HCT116 (cell line): ENCODE measurements at regions not wholly inside any gene's neighbourhood (a gene's known extent, or its start where the extent isn't known, plus 50 kb on each side); places are given as distances from the start of the nearest gene placed in this dataset.
A peak's percentile ranks its signal among the peaks of the same experiment; 100 is the strongest.

ENCODE experiments used
- ATAC-seq: fragments of 200-7000 bp; cut with Tn5 transposase; 2 replicates; pipeline ENCODE4 v1.9.1; 2020; ENCODE audit warnings: mild to moderate bottlenecking, moderate library complexity
- BruUV-seq: library from RNA; stranded (reverse); fragments of 400-500 nt; replicated peaks from 2 replicates; lab custom pipeline; 2021; lab: Mats Ljungman, UMichigan
- CTCF ChIA-PET: fragments of 300-600 bp; sonication (Branson Sonifier 250); formaldehyde crosslinking; loops from one replicate; lab custom pipeline; 2021; ENCODE audit warnings: antibody characterized with exemption; lab: Charles Lee
- POLR2A ChIA-PET: fragments of 300-600, 350-600 bp; sonication (Branson Sonifier 250); formaldehyde crosslinking; loops from one replicate; lab custom pipeline; 2021; ENCODE audit warnings: antibody characterized with exemption; lab: Charles Lee
- RAD21 ChIA-PET, 2 experiments: fragments of 300-600 bp; sonication (Branson Sonifier 250); formaldehyde crosslinking; loops; one replicate each; lab custom pipeline; 2023; ENCODE audit warnings: low total read pairs in 2 of 2; ENCODE audit not compliant: uncharacterized antibody in 2 of 2, unreplicated experiment in 2 of 2, low non-redundant PET in 1 of 2; lab: Charles Lee
- DNase-seq: peaks from one replicate; pipeline ENCODE4 v3.0.0-alpha.2; 2010; ENCODE audit warnings: low read depth, low spot score
- H2AFZ ChIP-seq: fragments of 200-600 bp; shearing (Covaris generic), sonication (generic); 2 replicates; pipeline ENCODE4 v1.6.1; 2017; ENCODE audit warnings: low read depth, mixed run types, mixed read lengths, antibody characterized with exemption, low read length; ENCODE audit not compliant: poor library complexity, severe bottlenecking
- H3K27ac ChIP-seq: 2 replicates; pipeline ENCODE4 v1.5.1; 2012; ENCODE audit warnings: low read depth, low read length
- H3K27me3 ChIP-seq: fragments of 200-600 bp; sonication (generic); 2 replicates; pipeline ENCODE4 v1.6.1; 2016; ENCODE audit warnings: mixed run types, low read length, mixed read lengths; ENCODE audit not compliant: insufficient read depth
- H3K36me3 ChIP-seq, 2 experiments: fragments of 200-500 bp in 1 of 2; fragments of 200-600 bp in 1 of 2; sonication (Bioruptor generic) in 1 of 2; sonication (generic) in 1 of 2; 2 replicates each; pipeline versions ENCODE4 v1.5.1 to v1.6.1; 2014 to 2016; ENCODE audit warnings: low read length in 2 of 2, inconsistent platforms in 1 of 2, mixed read lengths in 1 of 2, mixed run types in 1 of 2; ENCODE audit not compliant: insufficient read depth in 2 of 2, control insufficient read depth in 1 of 2
- H3K4me1 ChIP-seq, 2 experiments: fragments of 200-600 bp in 1 of 2; sonication (generic) in 1 of 2; 2 replicates each; pipeline versions ENCODE4 v1.5.1 to v1.6.1; 2012 to 2017; ENCODE audit warnings: low read length in 2 of 2, inconsistent platforms in 1 of 2, mild to moderate bottlenecking in 1 of 2, mixed read lengths in 1 of 2, mixed run types in 1 of 2, moderate library complexity in 1 of 2; ENCODE audit not compliant: insufficient read depth in 2 of 2, control insufficient read depth in 1 of 2
- H3K4me2 ChIP-seq: fragments of 200-600 bp; sonication (generic); 2 replicates; pipeline ENCODE4 v1.6.1; 2017; ENCODE audit warnings: mixed run types, low read length, mixed read lengths
- H3K4me3 ChIP-seq, 2 experiments: fragments of 200-600 bp in 1 of 2; sonication (generic) in 1 of 2; replicated peaks in 1 of 2; 2 replicates each; pipeline ENCODE4 v1.5.1; 2011 to 2016; ENCODE audit warnings: low read length in 2 of 2, control low read depth in 1 of 2, low read depth in 1 of 2, mild to moderate bottlenecking in 1 of 2, mixed read lengths in 1 of 2, mixed run types in 1 of 2
- H3K79me2 ChIP-seq: fragments of 200-600 bp; sonication (generic); 2 replicates; pipeline ENCODE4 v1.6.1; 2017; ENCODE audit warnings: mild to moderate bottlenecking, mixed run types, low read length, moderate library complexity, mixed read lengths; ENCODE audit not compliant: insufficient read depth
- H3K9ac ChIP-seq: fragments of 200-600 bp; sonication (generic); 2 replicates; pipeline ENCODE4 v1.6.1; 2016; ENCODE audit warnings: low read length, mixed read lengths
- H3K9me2 ChIP-seq: fragments of 200-600 bp; sonication (generic), shearing (Covaris generic); 2 replicates; pipeline ENCODE4 v1.6.1; 2017; ENCODE audit warnings: mixed run types, mild to moderate bottlenecking, moderate library complexity; ENCODE audit not compliant: insufficient read depth
- H3K9me3 ChIP-seq, 2 experiments: fragments of 200-500 bp in 1 of 2; fragments of 200-600 bp in 1 of 2; sonication (Bioruptor generic) in 1 of 2; sonication (generic) in 1 of 2; 2 replicates each; pipeline ENCODE4 v1.6.1; 2014 to 2017; ENCODE audit warnings: low read length in 2 of 2, mixed read lengths in 2 of 2, inconsistent platforms in 1 of 2, low read depth in 1 of 2, mild to moderate bottlenecking in 1 of 2, mixed run types in 1 of 2, moderate library complexity in 1 of 2; ENCODE audit not compliant: control insufficient read depth in 1 of 2, insufficient read depth in 1 of 2
- H4K20me1 ChIP-seq: fragments of 200-600 bp; sonication (generic), shearing (Covaris generic); 2 replicates; pipeline ENCODE4 v1.6.1; 2017; ENCODE audit warnings: mixed run types, mild to moderate bottlenecking, moderate library complexity; ENCODE audit not compliant: insufficient read depth
- CBX3 ChIP-seq: IDR thresholded peaks from 2 replicates; pipeline ENCODE4 v1.6.1; 2012; ENCODE audit warnings: low read depth
- CEBPB ChIP-seq: IDR thresholded peaks from 2 replicates; pipeline ENCODE4 v1.6.1; 2012; ENCODE audit warnings: low read depth
- EGR1 ChIP-seq: IDR thresholded peaks from 2 replicates; pipeline ENCODE4 v1.6.1; 2012; ENCODE audit warnings: low read depth
- ELF1 ChIP-seq: IDR thresholded peaks from 2 replicates; pipeline ENCODE4 v1.6.1; 2012; ENCODE audit warnings: low read depth, borderline replicate concordance
- EZH2 ChIP-seq: fragments of 200-600 bp; sonication (generic); IDR thresholded peaks from 2 replicates; pipeline ENCODE4 v1.6.1; 2017; ENCODE audit warnings: antibody characterized with exemption, mixed run types
- EZH2phosphoT487 ChIP-seq: fragments of 200-600 bp; IDR thresholded peaks from 2 replicates; pipeline ENCODE4 v1.6.1; 2018; ENCODE audit warnings: antibody characterized with exemption, borderline replicate concordance
- FOSL1 ChIP-seq: IDR thresholded peaks from 2 replicates; pipeline ENCODE4 v1.6.1; 2012; ENCODE audit warnings: low read depth
- JUND ChIP-seq: IDR thresholded peaks from 2 replicates; pipeline ENCODE4 v1.6.1; 2012
- MAX ChIP-seq: IDR thresholded peaks from 2 replicates; pipeline ENCODE4 v1.6.1; 2012
- POLR2A ChIP-seq: IDR thresholded peaks from 2 replicates; pipeline ENCODE4 v1.7.0; 2011; ENCODE audit warnings: borderline replicate concordance; ENCODE audit not compliant: insufficient read depth, insufficient read length; ENCODE audit errors: extremely low read depth
- POLR2AphosphoS5 ChIP-seq: IDR thresholded peaks from 2 replicates; pipeline ENCODE4 v1.6.1; 2011; ENCODE audit warnings: mild to moderate bottlenecking, low read depth, low read length, moderate library complexity
- REST ChIP-seq: IDR thresholded peaks from 2 replicates; pipeline ENCODE4 v1.6.1; 2012; ENCODE audit warnings: low read depth
- SIN3A ChIP-seq: IDR thresholded peaks from 2 replicates; pipeline ENCODE4 v1.6.1; 2012; ENCODE audit warnings: low read depth
- SP1 ChIP-seq: IDR thresholded peaks from 2 replicates; pipeline ENCODE4 v1.6.1; 2012; ENCODE audit warnings: low read depth
- TCF7L2 ChIP-seq: IDR thresholded peaks from 2 replicates; pipeline ENCODE4 v1.7.0; 2011; ENCODE audit warnings: borderline replicate concordance, inconsistent platforms; ENCODE audit not compliant: insufficient read depth, insufficient read length; ENCODE audit errors: extremely low read depth
- YY1 ChIP-seq: IDR thresholded peaks from 2 replicates; pipeline ENCODE4 v1.6.1; 2011; ENCODE audit warnings: low read length, low read depth, moderate library complexity, mild to moderate bottlenecking; ENCODE audit not compliant: insufficient replicate concordance; ENCODE audit errors: extremely low read depth
- intact Hi-C: fragments of 100-400 bp; cut with micrococcal nuclease; formaldehyde crosslinking; loops from 2 replicates; pipeline ENCODE4 v1.10.0; 2022

- no peak for TF ChIP-seq EZH2
- no peak for TF ChIP-seq YY1
- no peak for TF ChIP-seq SIN3A
- TF ChIP-seq MAX, result no peak
- no peak for TF ChIP-seq ELF1
- no peak for TF ChIP-seq CEBPB
- peak; percentile 64 for TF ChIP-seq TCF7L2
- no peak for DNase-seq
- H3K9ac ChIP-seq, result no peak overlapping the region
- no peaks in the 10 kb centered on the region for H3K36me3 ChIP-seq
- ChIA-PET RAD21 (no interaction called here), POLR2A (no interaction called here), CTCF (interaction anchor here (1.1 kb wide), 1 partner anchor 201 kb away, joined by 3 read pairs; no protein-coding TSS in a partner anchor)
- H2AFZ ChIP-seq, result no peak overlapping the region
- no peaks in the 10 kb centered on the region for H3K27me3 ChIP-seq
- no peaks in the 10 kb centered on the region for H3K79me2 ChIP-seq
- H3K4me3 ChIP-seq, result no peak overlapping the region
- intact Hi-C loops, result no loop called here
- H3K4me2 ChIP-seq, result no peak overlapping the region
- no peaks in the 10 kb centered on the region for H3K9me2 ChIP-seq
- no peaks in the 10 kb centered on the region for H4K20me1 ChIP-seq
- H3K9me3 ChIP-seq, result no peaks in the 10 kb centered on the region
- BruUV-seq, result no TSS peak
- H3K27ac ChIP-seq, result no peak overlapping the region
- peaks cover 0 to 33% of the 10 kb centered on the region in 2 experiments; a peak in 2 of 4 replicates for H3K4me1 ChIP-seq
- no peak for ATAC-seq
These were observed 364.3 kb upstream of the USP24 start for GRCh38 chr1:55579332-55580001.

DNA sequence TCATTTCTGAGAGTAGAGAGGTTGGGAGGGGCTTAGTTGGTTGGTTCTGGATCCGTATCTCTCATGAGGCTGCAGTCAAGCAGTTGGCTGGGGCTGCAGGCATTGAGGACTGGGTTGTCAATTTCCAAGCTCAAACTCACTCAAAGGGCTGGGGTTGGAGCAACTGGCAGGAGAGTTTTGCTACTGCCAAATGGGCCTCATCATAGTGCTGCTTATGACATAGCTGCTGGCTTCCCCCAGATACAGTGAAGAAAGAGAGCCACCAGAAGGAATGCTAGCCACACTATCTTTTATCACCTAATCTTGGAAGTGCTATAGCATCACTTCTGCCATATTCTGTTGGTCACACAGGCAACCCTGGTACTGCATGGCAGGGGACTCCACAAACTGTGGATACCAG lies 363.5 kb upstream of the USP24 start:
- Histone ChIP-seq H3K79me2 (no peaks in the 10 kb centered on the region), H3K36me3 (no peaks in the 10 kb centered on the region), H3K9ac (no peak overlapping the region), H3K27ac (no peak overlapping the region), H3K4me3 (no peak overlapping the region), H3K4me2 (no peak overlapping the region), H2AFZ (no peak overlapping the region), H3K27me3 (no peaks in the 10 kb centered on the region), H4K20me1 (no peaks in the 10 kb centered on the region), H3K9me3 (no peaks in the 10 kb centered on the region), H3K9me2 (no peaks in the 10 kb centered on the region), H3K4me1 (peaks cover 0 to 35% of the 10 kb centered on the region in 2 experiments; a peak in 2 of 4 replicates)
- ChIA-PET POLR2A (no interaction called here), CTCF (no interaction called here), RAD21 (no interaction called here)
- ATAC-seq, result no peak
- intact Hi-C loops, result no loop called here
- no peak for DNase-seq
- no TSS peak for BruUV-seq
- no peak for TF ChIP-seq ELF1
- no peak for TF ChIP-seq CBX3
- TF ChIP-seq EZH2, result no peak
- no peak for TF ChIP-seq JUND
- TF ChIP-seq SP1, result no peak
- no peak for TF ChIP-seq MAX
- no peak for TF ChIP-seq POLR2A
- no peak for TF ChIP-seq EZH2phosphoT487
- TF ChIP-seq EGR1, result no peak
- no peak for TF ChIP-seq FOSL1
- TF ChIP-seq POLR2AphosphoS5, result no peak
- no peak for TF ChIP-seq REST
